Activated CD4-positive, alpha-beta T cell treated with anti-CD3 and anti-CD28 coated beads, Interleukin-10, Interleukin-2, amounts not matched to agents 100 ng/mL and 50 ng/mL, durations not matched to agents 16 hours and 8 hours (primary cell): ENCODE measurements at regions not wholly inside any gene's neighbourhood (a gene's known extent, or its start where the extent isn't known, plus 50 kb on each side); places are given as distances from the start of the nearest gene placed in this dataset.
A peak's percentile ranks its signal among the peaks of the same experiment; 100 is the strongest.
"Not testable (repeated sequence)": the region's sequence is repeated elsewhere in the genome, so short reads cannot be mapped to it uniquely, and the experiment has no call there.

Source experiments
- DNase-seq: peaks from one replicate; pipeline ENCODE4 v3.0.0-alpha.2; 2020

DNA sequence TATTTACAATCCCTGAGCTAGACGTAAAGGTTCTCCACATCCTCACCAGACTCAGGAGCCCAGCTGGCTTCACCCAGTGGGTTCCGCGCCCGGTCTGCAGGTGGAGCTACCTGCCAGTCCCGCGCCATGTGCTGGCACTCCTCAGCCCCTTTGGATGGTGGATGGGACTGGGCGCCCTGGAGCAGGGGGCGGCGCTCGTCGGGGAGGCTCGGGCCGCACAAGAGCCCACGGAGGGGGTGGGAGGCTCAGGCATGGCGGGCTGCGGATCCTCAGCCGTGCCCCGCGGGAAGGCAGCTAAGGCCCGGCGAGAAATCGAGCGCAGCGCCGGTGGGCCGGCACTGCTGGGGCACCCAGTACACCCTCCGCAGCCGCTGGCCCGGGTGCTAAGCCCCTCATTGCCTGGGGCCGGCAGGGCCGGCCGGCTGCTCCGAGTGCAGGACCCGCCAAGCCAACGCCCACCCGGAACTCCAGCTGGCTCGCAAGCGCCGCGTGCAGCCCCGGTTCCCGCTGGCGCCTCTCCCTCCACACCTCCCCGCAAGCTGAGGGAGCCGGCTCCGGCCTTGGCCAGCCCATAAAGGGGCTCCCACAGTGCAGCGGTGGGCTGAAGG is 448.3 kb downstream of the COL11A1 start:
- DNase-seq, result not testable (repeated sequence)

DNA sequence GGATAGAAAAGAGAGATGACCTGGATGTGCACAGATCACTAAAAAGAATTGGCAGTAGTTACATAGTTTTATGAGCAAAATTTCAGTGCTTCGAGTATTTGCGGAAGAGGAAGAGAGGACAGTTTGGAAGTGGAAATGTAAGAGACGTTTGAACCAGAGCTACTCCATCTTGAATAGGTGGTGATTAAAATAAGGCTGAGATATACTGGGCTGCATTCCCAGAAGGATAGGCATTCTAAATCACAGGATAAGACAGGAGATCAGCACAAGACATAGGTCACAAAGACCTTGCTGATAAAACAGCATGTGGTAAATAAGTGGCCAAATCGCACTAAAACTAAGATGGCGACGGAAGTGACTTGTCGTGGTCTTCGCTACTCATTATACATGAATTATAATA is 453.3 kb downstream of the COL11A1 start:
- no peak for DNase-seq

DNA sequence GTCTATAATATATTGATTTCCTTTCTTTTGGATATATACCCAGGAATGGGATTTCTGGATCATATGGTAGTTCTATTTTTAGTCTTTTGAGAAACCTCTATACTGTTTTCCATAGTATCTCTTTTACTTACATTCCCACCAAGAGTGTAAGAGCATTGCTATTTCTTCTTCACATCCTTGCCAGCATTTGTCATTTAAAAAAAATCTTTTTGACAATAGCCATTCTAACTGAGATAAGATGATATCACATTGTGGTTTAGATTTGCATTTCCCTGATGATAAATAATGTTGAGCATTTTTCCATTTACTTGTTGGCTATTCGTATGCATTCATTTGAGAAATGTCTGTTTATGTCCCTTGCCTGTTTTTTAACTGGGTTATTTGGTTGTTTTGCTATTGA is 467.4 kb downstream of the COL11A1 start:
- no peak for DNase-seq

DNA sequence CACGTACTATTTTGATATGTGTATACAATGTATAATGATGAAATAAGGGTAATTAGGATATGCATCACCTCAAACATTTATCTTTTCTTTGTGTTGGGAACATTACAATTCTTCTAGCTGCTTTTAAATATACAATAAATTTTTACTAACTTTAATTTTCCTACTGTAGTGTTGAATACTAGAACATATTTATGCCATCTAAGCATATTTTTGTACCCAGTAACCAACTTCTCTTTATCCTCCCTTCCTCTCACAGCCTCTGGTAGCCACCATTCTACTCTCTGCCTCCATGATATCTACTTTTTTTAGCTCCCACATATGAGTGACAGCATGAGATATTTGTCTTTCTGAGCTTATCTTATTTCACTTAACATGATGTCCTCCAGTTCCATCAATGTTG is 468.0 kb downstream of the COL11A1 start:
- no peak for DNase-seq

DNA sequence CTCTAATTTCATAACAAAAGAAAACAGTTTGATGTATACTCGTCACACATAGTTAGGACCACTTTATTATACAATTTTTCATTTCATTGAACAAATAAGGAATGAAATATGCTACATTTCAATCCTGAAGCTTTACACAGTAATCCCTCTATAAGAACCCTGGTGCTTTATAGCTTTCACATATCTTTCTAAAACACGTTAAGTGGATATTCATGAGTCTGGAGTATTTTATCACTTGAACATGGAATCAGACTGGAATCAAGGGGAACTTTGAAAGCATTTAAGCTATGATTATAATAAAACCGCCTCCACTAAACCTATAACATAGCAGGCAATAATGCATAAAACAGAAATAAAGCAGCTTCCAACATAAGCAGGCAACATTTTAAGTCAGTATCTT is 476.6 kb downstream of the COL11A1 start:
- DNase-seq, result no peak

DNA sequence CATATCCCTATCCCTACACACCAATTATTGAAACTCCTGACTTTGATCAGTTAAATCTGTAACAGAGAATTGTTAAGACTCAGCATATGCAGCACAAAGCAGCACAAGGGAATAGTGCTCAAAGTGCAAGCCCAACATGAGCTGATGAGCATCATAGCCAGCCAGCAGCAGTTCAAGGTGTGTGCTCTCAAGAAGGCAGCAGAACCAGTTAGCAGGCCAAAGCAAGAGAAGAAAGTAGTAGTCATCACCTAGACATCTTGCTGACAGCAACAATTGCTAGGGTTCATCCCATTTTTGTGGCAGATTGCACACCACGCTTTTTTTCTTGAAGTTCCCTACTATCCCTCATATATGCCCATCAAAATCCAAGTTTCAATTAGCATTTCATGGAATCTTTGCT is 478.3 kb downstream of the COL11A1 start:
- DNase-seq, result no peak

DNA sequence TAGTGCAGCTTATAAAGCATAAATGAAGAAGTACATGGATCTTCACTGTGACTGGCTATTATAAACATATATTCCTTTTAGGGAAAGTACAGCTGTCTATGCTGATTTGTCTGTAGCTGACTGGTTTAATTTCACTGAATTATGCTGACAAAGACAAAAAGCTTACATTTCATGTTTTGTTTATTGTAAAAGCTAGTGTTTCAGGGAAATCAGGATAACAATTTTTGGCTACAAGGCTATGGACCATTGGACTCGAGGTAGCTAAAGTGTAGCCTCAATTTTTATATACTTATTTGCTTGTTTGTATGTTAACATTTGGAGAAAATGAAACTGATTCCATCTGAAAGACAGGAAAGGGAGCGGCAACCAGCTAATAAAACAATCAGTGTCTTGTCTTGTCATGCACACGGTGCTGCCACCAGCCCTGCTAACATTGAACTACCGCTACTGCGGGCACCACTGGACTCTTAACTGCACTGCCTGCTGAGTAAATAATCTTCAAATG is 480.2 kb downstream of the COL11A1 start:
- no peak for DNase-seq

DNA sequence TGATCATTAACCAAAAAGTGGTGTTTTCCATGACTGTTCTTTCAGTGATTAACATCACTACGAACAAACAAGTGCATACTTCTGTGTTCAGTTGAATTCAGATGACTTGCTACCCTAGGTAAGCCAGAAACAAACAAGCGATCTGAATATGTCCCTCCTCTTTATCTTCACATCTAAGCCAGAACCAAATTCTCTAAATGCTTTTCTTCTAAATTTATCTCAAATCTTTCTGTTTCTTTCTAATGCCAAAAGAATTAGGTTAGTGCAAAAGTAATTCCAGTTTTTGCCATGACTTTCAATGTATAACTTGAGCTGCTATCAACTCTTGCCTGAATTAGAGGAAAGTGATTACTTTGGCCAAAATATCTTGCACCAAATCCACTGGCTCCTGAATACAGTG is 481.2 kb downstream of the COL11A1 start:
- no peak for DNase-seq

DNA sequence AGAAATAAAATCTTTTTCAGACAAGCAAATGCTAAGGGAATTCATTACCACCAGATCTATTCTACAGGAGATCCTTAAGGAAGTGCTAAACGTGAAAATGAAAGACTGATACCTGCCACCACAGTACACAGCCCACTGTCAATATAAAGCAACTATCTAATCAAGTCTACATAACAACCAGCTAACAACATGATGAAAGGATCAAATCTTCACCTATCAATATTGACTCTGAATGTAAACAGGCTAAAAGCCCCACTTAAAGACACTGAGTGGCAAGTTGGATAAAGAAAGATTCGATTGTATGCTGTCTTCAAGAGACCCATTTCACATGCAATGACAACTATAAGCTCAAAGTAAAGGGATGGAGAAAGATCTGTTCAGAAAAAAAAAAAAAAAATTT is 492.4 kb downstream of the COL11A1 start:
- no peak for DNase-seq

DNA sequence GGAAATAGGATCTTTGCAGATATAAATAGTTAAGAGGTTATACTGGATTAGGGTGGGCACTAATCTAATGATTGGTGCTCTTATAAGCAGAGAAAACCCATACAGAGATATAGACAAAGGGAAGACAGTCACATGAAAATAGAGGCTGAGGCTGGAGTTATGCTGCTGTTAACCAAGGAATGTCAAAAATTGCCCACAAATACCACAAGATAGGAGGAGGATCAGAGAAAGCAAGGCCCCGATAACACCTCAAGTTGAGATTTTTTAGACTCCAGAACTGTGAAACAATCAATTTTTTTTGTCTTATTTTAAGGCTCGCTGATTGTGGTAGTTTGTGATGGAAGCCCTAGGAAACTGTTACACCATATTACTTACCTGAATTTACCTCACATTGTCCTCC is 513.2 kb downstream of the COL11A1 start:
- no peak for DNase-seq

DNA sequence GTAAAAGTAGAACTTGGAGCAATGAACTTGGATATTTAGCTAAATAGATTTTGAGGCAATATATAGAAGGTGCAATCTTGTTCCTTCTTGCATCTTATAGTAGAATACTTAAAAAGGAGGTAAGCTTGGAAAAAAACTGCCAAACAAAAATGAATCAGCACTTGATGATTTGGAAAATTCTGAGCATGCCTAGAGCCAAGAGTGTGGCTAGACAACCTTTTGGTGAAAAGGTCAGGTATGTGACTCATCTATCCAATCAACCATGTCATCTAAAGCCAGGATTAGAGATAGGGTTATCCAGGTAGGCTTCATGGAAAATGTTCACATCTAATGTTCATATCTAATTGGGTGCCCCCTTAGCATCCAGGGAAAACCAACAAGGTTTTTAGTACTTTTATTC is 515.0 kb downstream of the COL11A1 start:
- DNase-seq, result no peak

DNA sequence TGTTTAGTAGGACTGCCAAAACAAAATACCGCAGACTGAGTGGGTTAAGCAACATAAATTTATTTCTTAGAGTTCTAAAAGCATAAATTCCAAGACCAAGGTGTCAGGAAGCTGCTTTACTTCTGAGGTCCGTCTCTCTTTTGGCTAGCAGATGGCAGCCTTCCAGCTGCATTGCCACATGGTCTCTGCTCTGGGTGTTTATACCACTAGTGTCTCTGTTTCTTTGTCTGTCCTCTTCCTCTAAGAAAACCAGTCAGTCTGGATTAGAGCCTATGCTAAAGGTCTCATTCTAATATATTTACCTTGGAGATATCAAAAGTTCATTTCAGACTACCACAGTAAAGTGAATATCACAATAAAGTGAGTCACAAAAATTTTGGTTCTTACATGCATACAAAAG is 519.8 kb downstream of the COL11A1 start:
- DNase-seq, result no peak

DNA sequence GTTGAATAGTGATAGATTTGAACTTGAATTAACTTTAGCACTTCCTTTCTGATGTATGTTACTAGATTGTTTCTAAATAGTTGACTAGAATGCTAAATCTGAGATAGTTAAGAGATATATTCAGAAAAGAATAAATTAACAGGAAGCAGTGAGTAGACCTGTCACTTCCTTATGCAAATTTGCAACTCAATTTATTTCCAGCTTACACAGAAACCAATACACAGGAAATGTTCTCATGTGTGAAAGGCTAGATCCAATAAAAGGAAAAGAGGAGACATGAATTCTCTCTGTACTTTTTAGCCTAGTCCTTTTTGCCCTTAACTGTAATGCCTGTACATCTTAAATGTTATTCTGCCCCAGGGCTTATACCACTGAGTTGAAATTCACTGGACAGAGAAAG is 522.3 kb downstream of the COL11A1 start:
- DNase-seq, result no peak

DNA sequence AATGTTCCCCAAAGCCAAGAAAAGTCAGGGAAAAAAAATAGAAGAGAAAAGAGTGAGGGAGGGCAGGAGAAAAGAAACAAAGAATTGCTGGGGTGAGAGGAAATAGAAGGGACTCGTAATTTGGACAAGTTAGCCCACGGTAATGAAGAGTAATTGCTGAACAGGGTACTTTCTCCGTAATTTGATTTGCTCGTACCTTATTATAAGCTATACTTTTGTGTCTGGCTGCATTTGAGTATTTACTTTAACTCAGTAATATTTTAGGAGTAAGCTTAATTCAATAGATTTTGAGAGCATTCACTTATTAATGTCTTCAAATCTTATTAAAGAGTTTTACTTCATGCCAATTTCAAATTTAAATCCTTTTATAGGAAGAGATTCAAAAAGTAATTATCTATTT is 527.5 kb downstream of the COL11A1 start:
- no peak for DNase-seq

DNA sequence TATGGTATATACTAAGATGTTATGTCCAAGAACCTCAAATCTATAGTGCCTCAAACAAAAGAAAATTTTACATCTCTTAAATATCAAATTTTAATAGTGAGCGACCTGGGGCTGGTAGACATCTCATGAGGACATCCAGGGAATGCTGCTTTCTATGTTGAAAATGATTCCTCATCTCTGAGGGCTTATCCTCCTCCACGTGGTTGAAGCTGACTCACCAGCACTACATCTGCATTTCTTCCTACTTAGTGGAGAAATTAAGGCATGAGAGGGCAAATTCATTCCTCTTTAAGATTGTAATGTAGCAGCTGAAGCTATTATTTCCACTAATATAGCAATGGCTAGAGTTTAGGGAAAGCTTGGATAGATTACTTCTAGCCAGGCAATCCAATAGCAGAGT is 529.5 kb downstream of the COL11A1 start:
- no peak for DNase-seq

DNA sequence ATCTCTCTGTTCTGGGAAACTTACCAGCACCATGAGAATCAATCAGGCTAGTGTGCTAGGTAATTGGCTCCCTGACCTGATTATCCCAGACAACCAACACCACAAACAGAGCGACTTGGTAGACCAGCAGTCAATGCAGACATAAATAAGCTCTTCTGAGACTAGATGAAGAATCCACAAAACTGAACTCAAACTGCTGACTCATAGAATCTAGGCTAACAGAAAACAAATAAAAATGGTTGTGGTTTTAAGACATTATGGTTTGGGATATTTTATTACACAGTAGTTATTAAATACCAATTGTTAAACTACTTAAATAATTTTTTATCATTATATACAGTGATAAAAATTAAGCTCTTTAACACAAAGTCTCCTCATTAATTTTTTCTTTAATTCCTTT is 535.7 kb downstream of the COL11A1 start:
- DNase-seq, result no peak

DNA sequence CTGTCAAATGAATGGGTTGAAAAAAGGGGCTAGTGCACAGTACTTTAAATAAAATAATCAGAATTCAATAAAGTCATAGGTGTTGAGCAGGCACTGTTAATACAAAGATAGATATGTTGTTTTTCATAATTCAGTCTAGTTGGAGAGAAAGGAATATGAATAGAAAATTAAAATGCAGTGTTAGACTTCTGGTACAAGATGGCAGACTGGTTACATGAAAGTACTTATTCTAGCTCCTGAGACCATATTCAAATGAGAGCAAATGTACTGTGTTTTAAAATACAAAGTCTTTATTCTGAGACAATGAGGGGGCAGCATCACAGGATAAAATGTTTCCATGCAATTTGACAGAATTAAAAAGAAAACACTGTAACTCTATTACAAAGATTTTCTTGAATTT is 542.1 kb downstream of the COL11A1 start:
- no peak for DNase-seq

DNA sequence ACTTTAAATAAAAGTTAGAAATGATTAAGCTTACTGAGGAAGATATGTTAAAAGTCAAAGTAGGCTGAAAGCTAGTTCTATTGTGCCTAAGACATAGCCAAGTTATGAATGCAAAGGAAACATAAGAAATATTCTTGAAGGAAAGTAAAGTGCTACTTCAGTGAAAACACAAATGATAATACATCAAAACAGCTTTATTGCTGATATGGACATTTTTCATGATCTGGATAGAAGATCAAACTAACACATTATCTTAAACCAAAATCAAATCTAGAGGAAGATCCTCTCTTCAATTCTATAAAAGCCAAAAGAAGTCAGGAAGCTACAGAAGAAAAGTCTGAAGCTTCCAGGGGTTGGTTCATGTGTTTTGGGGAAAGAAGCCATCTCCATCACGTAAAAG is 545.9 kb downstream of the COL11A1 start:
- DNase-seq, result no peak

DNA sequence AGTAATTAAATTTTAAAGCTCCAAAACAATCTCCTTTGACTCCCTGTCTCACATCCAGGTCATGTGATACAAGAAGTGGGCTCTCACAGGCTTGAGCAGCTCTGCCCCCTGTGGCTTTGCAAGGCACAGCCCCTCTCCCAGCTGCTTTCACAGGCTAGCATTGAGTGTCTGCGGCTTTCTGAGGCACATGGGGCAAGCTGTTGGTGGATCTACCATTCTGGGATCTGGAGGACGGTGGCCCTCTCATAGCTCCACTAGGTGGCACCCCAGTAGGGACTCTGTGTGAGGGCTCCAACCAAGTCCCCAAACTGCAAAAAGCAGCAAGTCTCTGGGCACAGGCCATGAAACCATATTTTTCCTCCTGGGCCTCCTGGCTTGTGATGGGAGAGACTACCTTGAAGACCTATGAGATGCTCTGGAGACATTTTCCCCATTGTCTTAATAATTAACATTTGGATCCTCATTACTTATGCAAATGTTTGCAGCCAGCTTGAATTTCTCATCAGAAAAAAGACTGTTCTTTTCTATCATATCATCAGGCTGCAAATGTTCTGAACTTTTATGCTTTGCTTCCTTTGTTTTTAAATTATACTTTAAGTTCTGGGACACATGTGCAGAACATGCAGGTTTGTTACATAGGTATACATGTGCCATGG is 554.1 kb upstream of the OLFM3 start:
- peak; percentile 13 for DNase-seq

DNA sequence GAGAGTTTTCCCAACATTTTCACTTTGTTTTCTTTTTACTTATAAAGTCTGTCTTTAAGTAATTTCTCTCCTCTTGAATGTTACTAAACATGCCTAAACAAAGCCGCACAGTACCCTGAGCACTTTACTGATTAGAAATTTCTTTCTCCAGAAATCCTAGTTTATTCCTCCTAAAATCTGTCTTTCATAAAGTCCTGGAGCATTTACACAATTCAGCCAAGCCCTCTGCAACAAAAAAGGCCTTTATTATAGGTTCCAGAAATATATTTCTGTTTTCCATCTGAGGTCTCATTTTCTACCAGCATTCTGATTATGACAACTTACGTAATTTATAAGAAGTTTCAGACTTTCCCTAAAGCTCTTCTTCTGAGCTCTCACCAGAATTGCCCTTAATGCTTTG is 549.5 kb upstream of the OLFM3 start:
- DNase-seq, result no peak

DNA sequence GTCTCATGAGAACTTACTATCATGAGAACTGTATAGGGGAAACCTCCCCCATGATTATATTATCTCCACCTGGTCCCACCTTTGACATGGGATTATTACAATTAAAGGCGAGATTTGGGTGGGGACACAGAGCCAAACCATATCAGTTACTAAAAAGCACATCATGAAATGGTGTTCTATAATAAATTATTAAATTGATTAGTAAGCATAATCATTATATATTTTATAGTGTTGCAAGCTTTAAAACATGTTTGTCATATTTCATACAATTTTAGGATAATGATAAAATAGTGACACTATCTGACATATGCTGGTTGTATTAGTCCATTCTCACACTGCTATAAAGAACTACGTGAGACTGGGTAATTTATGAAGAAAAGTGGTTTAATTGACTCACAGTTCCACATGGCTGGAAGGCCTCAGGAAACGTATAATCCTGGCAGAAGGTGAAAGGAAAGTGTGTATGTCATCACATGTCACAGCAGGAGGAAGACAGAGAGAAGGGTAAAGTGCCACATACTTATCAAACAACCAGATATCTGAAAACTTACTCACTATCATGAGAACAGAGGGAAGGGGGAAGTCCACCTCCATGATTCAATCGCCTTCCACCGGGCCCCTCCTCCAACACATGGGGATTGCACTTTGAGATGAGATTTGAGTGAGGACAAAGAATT is 539.2 kb upstream of the OLFM3 start:
- no peak for DNase-seq

DNA sequence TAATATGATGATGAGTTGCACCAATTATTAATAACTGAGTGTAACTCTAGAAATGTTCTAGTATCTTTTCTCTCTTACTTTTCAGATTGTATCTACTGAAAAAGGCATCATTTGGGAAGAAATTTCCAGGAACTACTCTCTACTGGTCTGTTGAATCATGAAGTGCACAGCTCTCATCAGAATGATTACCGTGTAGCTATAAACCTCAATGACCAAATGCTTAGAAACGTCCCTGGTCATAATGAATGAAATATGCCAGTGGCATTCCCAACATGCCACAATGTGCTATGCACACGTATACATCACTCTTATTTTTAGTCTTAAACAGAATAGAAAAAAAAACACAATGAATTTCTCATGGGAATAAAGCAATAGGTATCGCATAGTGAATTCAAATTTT is 534.3 kb upstream of the OLFM3 start:
- DNase-seq, result no peak

DNA sequence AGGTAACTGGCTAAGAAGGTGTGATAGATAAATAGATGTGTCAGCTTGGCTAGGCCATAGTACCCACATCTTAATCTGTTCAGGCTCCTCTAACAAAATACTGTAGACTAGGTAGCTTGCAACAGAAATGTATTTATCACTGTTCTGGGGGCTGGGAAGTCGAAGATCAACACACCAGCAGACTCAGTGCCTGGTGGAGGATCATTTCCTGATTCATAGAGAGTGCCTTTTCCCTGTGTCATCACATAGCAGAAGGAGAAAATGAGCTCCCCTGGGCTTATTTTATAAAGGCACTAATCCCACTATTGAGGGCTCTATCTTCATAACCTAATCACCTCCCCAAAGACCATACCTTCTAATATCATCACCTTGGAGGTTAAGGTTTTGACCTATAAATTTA is 532.7 kb upstream of the OLFM3 start:
- no peak for DNase-seq

DNA sequence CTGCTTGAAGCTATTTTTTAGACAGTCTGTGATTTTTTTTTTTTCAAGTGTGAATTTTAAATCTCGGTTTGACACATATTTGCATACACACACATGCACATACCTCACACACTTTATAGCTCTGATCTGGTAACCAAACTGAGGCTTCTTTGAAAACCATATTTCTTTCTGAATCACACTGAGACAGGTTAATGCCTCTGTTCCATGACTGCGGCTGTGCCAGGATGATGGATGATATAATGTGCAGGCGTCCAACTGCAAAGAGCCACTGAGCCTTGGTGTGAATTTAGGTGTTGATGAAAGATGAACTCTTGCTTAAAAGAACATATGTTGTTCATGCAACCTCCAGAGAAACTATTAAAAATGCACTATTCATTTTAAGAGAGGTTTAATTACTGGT is 504.0 kb upstream of the OLFM3 start:
- no peak for DNase-seq

DNA sequence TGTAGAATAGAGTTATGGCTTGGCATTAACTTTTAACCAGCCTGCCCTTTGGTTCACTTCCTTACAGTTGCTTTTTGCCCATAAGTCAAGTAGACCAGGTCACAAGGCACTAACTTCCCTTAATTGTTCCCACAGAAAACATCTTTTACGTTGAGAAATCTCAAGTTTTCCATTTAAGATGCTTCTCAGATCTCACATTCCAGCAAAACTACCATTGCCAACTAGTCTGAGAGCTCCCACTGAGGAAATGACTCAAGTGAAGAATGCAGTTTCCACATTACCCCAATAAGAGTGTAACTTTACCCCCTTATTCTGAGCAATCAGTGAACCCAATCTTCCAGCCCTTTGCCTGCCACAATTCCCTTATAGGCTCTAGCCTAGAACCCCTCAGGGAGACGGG is 502.2 kb upstream of the OLFM3 start:
- DNase-seq, result no peak
